WTC11 (cell line): ENCODE measurements at regions not wholly inside any gene's neighbourhood (a gene's known extent, or its start where the extent isn't known, plus 50 kb on each side); places are given as distances from the start of the nearest gene placed in this dataset.
A peak's percentile ranks its signal among the peaks of the same experiment; 100 is the strongest.

Source experiments
- ATAC-seq: fragments of 200-7000 bp; cut with Tn5 transposase; 2 replicates; pipeline ENCODE4 v1.10.0; 2021; ENCODE audit warnings: mild to moderate bottlenecking, moderate library complexity
- CTCF ChIA-PET: fragments of 300-600 bp; sonication (Branson Sonifier 250); formaldehyde crosslinking; loops from one replicate; lab custom pipeline; 2021; ENCODE audit warnings: antibody characterized with exemption; lab: Charles Lee
- POLR2A ChIA-PET: fragments of 350-600 bp; sonication (Branson Sonifier 250); formaldehyde crosslinking; loops from one replicate; lab custom pipeline; 2021; ENCODE audit warnings: antibody characterized with exemption; lab: Charles Lee
- DNase-seq: peaks from one replicate; pipeline ENCODE4 v3.0.0; 2021; ENCODE audit warnings: low spot score
- H3K27ac Mint-ChIP-seq: 2 replicates; pipeline ENCODE4 v1.8.0; 2021; ENCODE audit warnings: mixed read lengths
- H3K27me3 Mint-ChIP-seq: 2 replicates; pipeline ENCODE4 v1.8.0; 2021; ENCODE audit warnings: low read depth, mild to moderate bottlenecking, moderate library complexity, mixed read lengths
- H3K36me3 Mint-ChIP-seq: 2 replicates; pipeline ENCODE4 v1.8.0; 2021; ENCODE audit warnings: mixed read lengths
- H3K4me1 Mint-ChIP-seq: 2 replicates; pipeline ENCODE4 v1.8.0; 2022; ENCODE audit warnings: mixed read lengths
- H3K4me3 Mint-ChIP-seq: 2 replicates; pipeline ENCODE4 v1.8.0; 2021; ENCODE audit warnings: mild to moderate bottlenecking, moderate library complexity, mixed read lengths
- H3K9me3 Mint-ChIP-seq: 2 replicates; pipeline ENCODE4 v1.8.0; 2021; ENCODE audit warnings: mixed read lengths
- ATF6 ChIP-seq: sonication (generic); formaldehyde crosslinking; IDR thresholded peaks from 2 replicates; pipeline ENCODE4 v1.8.1; 2023; ENCODE audit warnings: mild to moderate bottlenecking, missing genetic modification reagents
- ESRRA ChIP-seq: sonication (generic); formaldehyde crosslinking; IDR thresholded peaks from 2 replicates; pipeline ENCODE4 v1.8.1; 2022; ENCODE audit warnings: mild to moderate bottlenecking, missing genetic modification reagents, borderline replicate concordance
- HMGA2 ChIP-seq: fragments of 250-450 bp; sonication (Bioruptor Pico); IDR thresholded peaks from 2 replicates; pipeline ENCODE4 v1.4.0; 2021; ENCODE audit warnings: mild to moderate bottlenecking, moderate library complexity
- JUN ChIP-seq: sonication (generic); formaldehyde crosslinking; IDR thresholded peaks from 2 replicates; pipeline ENCODE4 v1.8.0; 2023; ENCODE audit warnings: mild to moderate bottlenecking, missing genetic modification reagents
- RORB ChIP-seq: fragments of 250-450 bp; sonication (Bioruptor Pico); IDR thresholded peaks from 2 replicates; pipeline ENCODE4 v1.9.0; 2021; ENCODE audit warnings: mild to moderate bottlenecking
- STAT6 ChIP-seq: sonication (generic); formaldehyde crosslinking; conservative IDR thresholded peaks from 2 replicates; pipeline ENCODE4 v1.8.1; 2023; ENCODE audit warnings: mild to moderate bottlenecking, low read depth, missing genetic modification reagents, moderate library complexity
- TCF7 ChIP-seq: sonication (generic); formaldehyde crosslinking; IDR thresholded peaks from 2 replicates; pipeline ENCODE4 v1.8.0; 2022; ENCODE audit warnings: mild to moderate bottlenecking, low read depth, missing genetic modification reagents, moderate library complexity
- USF2 ChIP-seq: sonication (generic); formaldehyde crosslinking; IDR thresholded peaks from 2 replicates; pipeline ENCODE4 v1.8.1; 2023; ENCODE audit warnings: mild to moderate bottlenecking, missing genetic modification reagents, moderate library complexity
- ZNF263 ChIP-seq: sonication (generic); formaldehyde crosslinking; IDR thresholded peaks from 2 replicates; pipeline ENCODE4 v1.8.1; 2022; ENCODE audit warnings: low read depth, mild to moderate bottlenecking, moderate library complexity, missing genetic modification reagents
- ZNF317 ChIP-seq: sonication (generic); formaldehyde crosslinking; IDR thresholded peaks from 2 replicates; pipeline ENCODE4 v1.8.1; 2023; ENCODE audit warnings: low read depth, mild to moderate bottlenecking, moderate library complexity, missing genetic modification reagents, borderline replicate concordance
- ZNF396 ChIP-seq: fragments of 250-450 bp; sonication (Bioruptor Pico); IDR thresholded peaks from 2 replicates; pipeline ENCODE4 v1.8.0; 2021; ENCODE audit warnings: mild to moderate bottlenecking, moderate library complexity, borderline replicate concordance
- ZNF416 ChIP-seq: fragments of 250-450 bp; sonication (Bioruptor Pico); IDR thresholded peaks from 2 replicates; pipeline ENCODE4 v1.9.0; 2021; ENCODE audit warnings: mild to moderate bottlenecking, inconsistent platforms
- TF ChIP-seq, protein P1 (sequence below): fragments of 250-450 bp; sonication (Bioruptor Pico); conservative IDR thresholded peaks from 2 replicates; pipeline ENCODE4 v1.9.0; 2021; ENCODE audit warnings: mild to moderate bottlenecking
- TF ChIP-seq, protein P2 (sequence below): sonication (generic); formaldehyde crosslinking; IDR thresholded peaks from 2 replicates; pipeline ENCODE4 v1.8.0; 2022; ENCODE audit warnings: mild to moderate bottlenecking, missing genetic modification reagents
- TF ChIP-seq, protein P3 (sequence below): sonication (generic); formaldehyde crosslinking; IDR thresholded peaks from 2 replicates; pipeline ENCODE4 v1.8.0; 2023; ENCODE audit warnings: missing genetic modification reagents, mild to moderate bottlenecking, borderline replicate concordance
- TF ChIP-seq, protein P4 (sequence below): fragments of 250-450 bp; sonication (Bioruptor Pico); IDR thresholded peaks from 2 replicates; pipeline ENCODE4 v1.9.0; 2021; ENCODE audit warnings: mild to moderate bottlenecking

DNA sequence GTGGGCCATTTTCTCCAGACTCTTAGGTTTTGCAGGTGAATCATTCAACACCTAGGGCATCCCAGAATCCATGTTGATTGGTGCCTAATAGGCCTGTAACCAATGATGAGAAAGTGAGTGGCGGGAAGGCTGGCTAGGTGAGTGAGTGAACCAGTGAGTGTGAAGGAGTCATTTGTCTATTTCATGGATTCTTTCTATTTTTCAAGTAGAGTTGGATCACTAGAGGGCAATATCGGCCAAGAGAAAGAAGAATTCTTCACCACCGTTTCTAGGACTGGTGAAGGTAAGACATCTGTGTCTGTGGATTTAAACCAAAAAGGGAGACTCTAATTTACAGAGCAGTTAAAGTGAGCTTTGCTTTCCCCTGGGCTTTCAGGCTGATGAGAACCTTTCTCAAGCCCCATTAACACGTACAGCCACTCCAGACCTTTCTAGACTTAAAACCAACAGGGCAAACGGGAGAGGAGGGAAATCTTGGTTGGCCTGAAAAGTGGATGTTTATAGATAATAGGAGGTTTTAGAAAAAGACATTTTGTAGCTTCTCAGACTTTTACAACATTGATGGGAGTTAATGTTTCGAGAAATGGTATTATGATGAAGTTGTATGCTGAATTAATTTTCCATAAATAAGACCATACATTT is 114.3 kb upstream of the IL12B start:
- peaks cover 17% of the 10 kb centered on the region for H3K4me1 Mint-ChIP-seq
- no peaks in the 10 kb centered on the region for H3K27me3 Mint-ChIP-seq
- CTCF ChIA-PET = interaction anchor here (1.0 to 4.4 kb wide), 4 partner anchors 66 to 542 kb away, joined by 3 to 70 read pairs (median 3); no protein-coding TSS in a partner anchor
- no peak overlapping the region for H3K27ac Mint-ChIP-seq
- H3K9me3 Mint-ChIP-seq = no peaks in the 10 kb centered on the region
- no peak for TF ChIP-seq HMGA2 (CRISPR knock-in tag)
- TF ChIP-seq TCF7 = no peak
- TF ChIP-seq STAT6 (CRISPR knock-in tag) = no peak
- no peak for TF ChIP-seq ZNF317 (CRISPR knock-in tag)
- no peak for TF ChIP-seq ZNF416 (CRISPR knock-in tag)
- no peak for TF ChIP-seq USF2 (CRISPR knock-in tag)
- no peak for TF ChIP-seq JUN
- TF ChIP-seq, protein P1, sequence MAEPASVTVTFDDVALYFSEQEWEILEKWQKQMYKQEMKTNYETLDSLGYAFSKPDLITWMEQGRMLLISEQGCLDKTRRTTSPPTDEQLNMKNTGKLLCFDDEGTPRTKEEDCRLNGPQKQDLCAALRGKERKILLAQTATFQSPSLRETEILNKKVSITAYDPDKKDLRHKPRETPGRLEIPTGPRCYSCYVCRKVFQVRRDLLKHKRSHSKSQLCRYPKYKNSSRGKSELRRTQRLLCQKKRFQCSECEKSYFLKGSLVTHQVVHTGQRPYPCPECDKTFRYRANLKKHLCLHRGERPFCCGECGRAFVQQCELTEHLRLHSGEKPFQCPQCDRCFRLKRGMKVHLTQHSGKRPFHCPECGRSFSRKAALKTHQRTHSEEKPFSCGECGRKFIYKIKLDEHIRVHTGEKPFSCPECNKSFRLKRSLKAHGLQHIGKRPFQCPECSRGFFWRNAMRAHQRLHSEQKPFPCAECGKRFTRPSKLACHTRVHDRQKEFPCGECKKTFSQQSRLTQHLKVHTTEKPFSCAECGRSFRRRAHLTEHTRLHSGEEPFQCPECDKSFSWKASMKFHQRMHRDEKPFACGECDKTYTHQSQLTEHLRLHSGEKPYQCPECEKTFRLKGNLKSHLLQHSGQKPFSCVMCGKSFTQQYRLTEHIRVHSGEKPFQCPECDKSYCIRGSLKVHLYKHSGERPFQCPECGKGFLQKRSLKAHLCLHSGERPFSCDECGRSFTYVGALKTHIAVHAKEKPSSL (CRISPR knock-in tag) = no peak
- TF ChIP-seq ZNF396 (CRISPR knock-in tag) = no peak
- TF ChIP-seq ZNF263 (CRISPR knock-in tag) = no peak
- TF ChIP-seq, protein P2, sequence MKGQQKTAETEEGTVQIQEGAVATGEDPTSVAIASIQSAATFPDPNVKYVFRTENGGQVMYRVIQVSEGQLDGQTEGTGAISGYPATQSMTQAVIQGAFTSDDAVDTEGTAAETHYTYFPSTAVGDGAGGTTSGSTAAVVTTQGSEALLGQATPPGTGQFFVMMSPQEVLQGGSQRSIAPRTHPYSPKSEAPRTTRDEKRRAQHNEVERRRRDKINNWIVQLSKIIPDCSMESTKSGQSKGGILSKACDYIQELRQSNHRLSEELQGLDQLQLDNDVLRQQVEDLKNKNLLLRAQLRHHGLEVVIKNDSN (CRISPR knock-in tag) = no peak
- no peak for TF ChIP-seq ESRRA (CRISPR knock-in tag)
- no peak for TF ChIP-seq RORB (CRISPR knock-in tag)
- TF ChIP-seq, protein P3, sequence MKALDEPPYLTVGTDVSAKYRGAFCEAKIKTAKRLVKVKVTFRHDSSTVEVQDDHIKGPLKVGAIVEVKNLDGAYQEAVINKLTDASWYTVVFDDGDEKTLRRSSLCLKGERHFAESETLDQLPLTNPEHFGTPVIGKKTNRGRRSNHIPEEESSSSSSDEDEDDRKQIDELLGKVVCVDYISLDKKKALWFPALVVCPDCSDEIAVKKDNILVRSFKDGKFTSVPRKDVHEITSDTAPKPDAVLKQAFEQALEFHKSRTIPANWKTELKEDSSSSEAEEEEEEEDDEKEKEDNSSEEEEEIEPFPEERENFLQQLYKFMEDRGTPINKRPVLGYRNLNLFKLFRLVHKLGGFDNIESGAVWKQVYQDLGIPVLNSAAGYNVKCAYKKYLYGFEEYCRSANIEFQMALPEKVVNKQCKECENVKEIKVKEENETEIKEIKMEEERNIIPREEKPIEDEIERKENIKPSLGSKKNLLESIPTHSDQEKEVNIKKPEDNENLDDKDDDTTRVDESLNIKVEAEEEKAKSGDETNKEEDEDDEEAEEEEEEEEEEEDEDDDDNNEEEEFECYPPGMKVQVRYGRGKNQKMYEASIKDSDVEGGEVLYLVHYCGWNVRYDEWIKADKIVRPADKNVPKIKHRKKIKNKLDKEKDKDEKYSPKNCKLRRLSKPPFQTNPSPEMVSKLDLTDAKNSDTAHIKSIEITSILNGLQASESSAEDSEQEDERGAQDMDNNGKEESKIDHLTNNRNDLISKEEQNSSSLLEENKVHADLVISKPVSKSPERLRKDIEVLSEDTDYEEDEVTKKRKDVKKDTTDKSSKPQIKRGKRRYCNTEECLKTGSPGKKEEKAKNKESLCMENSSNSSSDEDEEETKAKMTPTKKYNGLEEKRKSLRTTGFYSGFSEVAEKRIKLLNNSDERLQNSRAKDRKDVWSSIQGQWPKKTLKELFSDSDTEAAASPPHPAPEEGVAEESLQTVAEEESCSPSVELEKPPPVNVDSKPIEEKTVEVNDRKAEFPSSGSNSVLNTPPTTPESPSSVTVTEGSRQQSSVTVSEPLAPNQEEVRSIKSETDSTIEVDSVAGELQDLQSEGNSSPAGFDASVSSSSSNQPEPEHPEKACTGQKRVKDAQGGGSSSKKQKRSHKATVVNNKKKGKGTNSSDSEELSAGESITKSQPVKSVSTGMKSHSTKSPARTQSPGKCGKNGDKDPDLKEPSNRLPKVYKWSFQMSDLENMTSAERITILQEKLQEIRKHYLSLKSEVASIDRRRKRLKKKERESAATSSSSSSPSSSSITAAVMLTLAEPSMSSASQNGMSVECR (CRISPR knock-in tag) = no peak
- TF ChIP-seq ATF6 = no peak
- TF ChIP-seq, protein P4, sequence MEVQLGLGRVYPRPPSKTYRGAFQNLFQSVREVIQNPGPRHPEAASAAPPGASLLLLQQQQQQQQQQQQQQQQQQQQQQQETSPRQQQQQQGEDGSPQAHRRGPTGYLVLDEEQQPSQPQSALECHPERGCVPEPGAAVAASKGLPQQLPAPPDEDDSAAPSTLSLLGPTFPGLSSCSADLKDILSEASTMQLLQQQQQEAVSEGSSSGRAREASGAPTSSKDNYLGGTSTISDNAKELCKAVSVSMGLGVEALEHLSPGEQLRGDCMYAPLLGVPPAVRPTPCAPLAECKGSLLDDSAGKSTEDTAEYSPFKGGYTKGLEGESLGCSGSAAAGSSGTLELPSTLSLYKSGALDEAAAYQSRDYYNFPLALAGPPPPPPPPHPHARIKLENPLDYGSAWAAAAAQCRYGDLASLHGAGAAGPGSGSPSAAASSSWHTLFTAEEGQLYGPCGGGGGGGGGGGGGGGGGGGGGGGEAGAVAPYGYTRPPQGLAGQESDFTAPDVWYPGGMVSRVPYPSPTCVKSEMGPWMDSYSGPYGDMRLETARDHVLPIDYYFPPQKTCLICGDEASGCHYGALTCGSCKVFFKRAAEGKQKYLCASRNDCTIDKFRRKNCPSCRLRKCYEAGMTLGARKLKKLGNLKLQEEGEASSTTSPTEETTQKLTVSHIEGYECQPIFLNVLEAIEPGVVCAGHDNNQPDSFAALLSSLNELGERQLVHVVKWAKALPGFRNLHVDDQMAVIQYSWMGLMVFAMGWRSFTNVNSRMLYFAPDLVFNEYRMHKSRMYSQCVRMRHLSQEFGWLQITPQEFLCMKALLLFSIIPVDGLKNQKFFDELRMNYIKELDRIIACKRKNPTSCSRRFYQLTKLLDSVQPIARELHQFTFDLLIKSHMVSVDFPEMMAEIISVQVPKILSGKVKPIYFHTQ (CRISPR knock-in tag) = no peak
- no peak overlapping the region for H3K4me3 Mint-ChIP-seq
- no peaks in the 10 kb centered on the region for H3K36me3 Mint-ChIP-seq
- no peak for DNase-seq
- POLR2A ChIA-PET = interaction anchor here (0.6 kb wide), 1 partner anchor 71 kb away, joined by 4 read pairs; no protein-coding TSS in a partner anchor
- ATAC-seq = peak; percentile 35
